Suprapubic skin (tissue), 4 donors: ENCODE measurements at regions not wholly inside any gene's neighbourhood (a gene's known extent, or its start where the extent isn't known, plus 50 kb on each side); places are given as distances from the start of the nearest gene placed in this dataset.
"Not testable (repeated sequence)": the region's sequence is repeated elsewhere in the genome, so short reads cannot be mapped to it uniquely, and the experiment has no call there.

Experiments
- POLR2A ChIP-seq, 2 donors: fragments of 450-650 bp; IDR thresholded peaks; one replicate each; pipeline ENCODE4 v1.6.1; 2017; ENCODE audit warnings: antibody characterized with exemption in 2 of 2, mild to moderate bottlenecking in 2 of 2, moderate library complexity in 2 of 2
- POLR2AphosphoS5 ChIP-seq, 3 donors: sonication (generic); formaldehyde crosslinking; IDR thresholded peaks; one replicate each; pipeline ENCODE4 v1.6.1; 2017; ENCODE audit warnings: antibody characterized with exemption in 3 of 3

DNA sequence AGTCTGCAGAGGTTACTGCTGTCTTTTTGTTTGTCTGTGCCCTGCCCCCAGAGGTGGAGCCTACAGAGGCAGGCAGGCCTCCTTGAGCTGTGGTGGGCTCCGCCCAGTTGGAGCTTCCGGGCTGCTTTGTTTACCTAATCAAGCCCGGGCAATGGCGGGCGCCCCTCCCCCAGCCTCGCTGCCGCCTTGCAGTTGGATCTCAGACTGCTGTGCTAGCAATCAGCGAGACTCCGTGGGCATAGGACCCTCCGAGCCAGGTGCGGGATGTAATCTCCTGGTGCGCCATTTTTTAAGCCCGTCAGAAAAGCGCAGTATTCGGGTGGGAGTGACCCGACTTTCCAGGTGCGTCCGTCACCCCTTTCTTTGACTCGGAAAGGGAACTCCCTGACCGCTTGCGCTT, 141.5 kb upstream of the NTF3 start:
- not testable (repeated sequence) for TF ChIP-seq POLR2AphosphoS5, POLR2A (IDR thresholded peaks at IDR 0.05)
